Choroid plexus epithelial cell (primary cell): ENCODE measurements at regions not wholly inside any gene's neighbourhood (a gene's known extent, or its start where the extent isn't known, plus 50 kb on each side); places are given as distances from the start of the nearest gene placed in this dataset.

Experiments used
- DNase-seq: peaks from one replicate; pipeline ENCODE4 v3.0.0-alpha.2; 2010; ENCODE audit warnings: low read depth
- H3K4me3 ChIP-seq: 2 replicates; pipeline ENCODE4 v1.5.1; 2011; ENCODE audit warnings: low read depth, mild to moderate bottlenecking, control low read depth, low read length, moderate library complexity
- CTCF ChIP-seq: conservative IDR thresholded peaks from 2 replicates; pipeline ENCODE4 v1.5.1; 2011; ENCODE audit warnings: low read depth, mild to moderate bottlenecking, control low read depth, inconsistent platforms, low read length, moderate library complexity

- peak; percentile 11 for TF ChIP-seq CTCF
- H3K4me3 ChIP-seq, result peak overlapping the region; percentile 71
- DNase-seq, result peak; percentile 37
These were observed 75.3 kb upstream of the TBCA start for GRCh38 chr5:77851176-77852067.

- H3K4me3 ChIP-seq, result peak overlapping the region; percentile 71
- TF ChIP-seq CTCF, result no peak
- no peak for DNase-seq
These were observed 74.5 kb upstream of the TBCA start for GRCh38 chr5:77850536-77851175.

GRCh38 chr5:77849308-77849900 is 73.3 kb upstream of the TBCA start:
- TF ChIP-seq CTCF, result no peak
- no peak for DNase-seq
- H3K4me3 ChIP-seq, result no peak overlapping the region

- DNase-seq, result no peak
- TF ChIP-seq CTCF, result no peak
- H3K4me3 ChIP-seq, result no peak overlapping the region
These were observed 71.7 kb upstream of the TBCA start for GRCh38 chr5:77847814-77848290.

- TF ChIP-seq CTCF, result no peak
- no peak overlapping the region for H3K4me3 ChIP-seq
- no peak for DNase-seq
These were observed 71.0 kb upstream of the TBCA start for GRCh38 chr5:77847129-77847460.

- H3K4me3 ChIP-seq, result no peak overlapping the region
- no peak for DNase-seq
These were observed 70.4 kb upstream of the TBCA start for GRCh38 chr5:77846422-77847128.

More at GRCh38 chr5:77846422-77847128, 70.4 kb upstream of the TBCA start:
- no peak for TF ChIP-seq CTCF
